A673 (cell line): ENCODE measurements at regions not wholly inside any gene's neighbourhood (a gene's known extent, or its start where the extent isn't known, plus 50 kb on each side); places are given as distances from the start of the nearest gene placed in this dataset.
"Not testable (repeated sequence)": the region's sequence is repeated elsewhere in the genome, so short reads cannot be mapped to it uniquely, and the experiment has no call there.

Experiments
- BruUV-seq: library from RNA; stranded (reverse); fragments of 400-500 nt; replicated peaks from 2 replicates; lab custom pipeline; 2021; lab: Mats Ljungman, UMichigan
- CTCF ChIA-PET: fragments of 300-600 bp; sonication (Branson Sonifier 250); formaldehyde crosslinking; loops from one replicate; lab custom pipeline; 2022; ENCODE audit warnings: antibody characterized with exemption; lab: Charles Lee
- POLR2A ChIA-PET: fragments of 300-600 bp; sonication (Branson Sonifier 250); formaldehyde crosslinking; loops from one replicate; lab custom pipeline; 2022; ENCODE audit warnings: antibody characterized with exemption; ENCODE audit not compliant: low non-redundant PET; lab: Charles Lee
- DNase-seq: peaks from one replicate; pipeline ENCODE4 v3.0.0-alpha.2; 2015; ENCODE audit warnings: low spot score
- H3K27ac ChIP-seq: fragments of 200-600 bp; sonication (generic); 2 replicates; pipeline ENCODE4 v1.5.1; 2016; ENCODE audit warnings: mixed run types, low read depth, mild to moderate bottlenecking, mixed read lengths, antibody characterized with exemption, low read length; ENCODE audit not compliant: poor library complexity, severe bottlenecking
- H3K27me3 ChIP-seq: fragments of 200-600 bp; sonication (generic); replicated peaks from 2 replicates; pipeline ENCODE4 v1.6.1; 2017; ENCODE audit warnings: mixed run types, low read depth, mild to moderate bottlenecking, mixed read lengths, antibody characterized with exemption, low read length; ENCODE audit not compliant: insufficient read depth, poor library complexity
- H3K36me3 ChIP-seq: fragments of 200-600 bp; sonication (generic); 2 replicates; pipeline ENCODE4 v1.6.1; 2016; ENCODE audit warnings: mixed run types, mild to moderate bottlenecking, mixed read lengths, antibody characterized with exemption, low read length; ENCODE audit not compliant: insufficient read depth, poor library complexity, severe bottlenecking
- H3K4me1 ChIP-seq: fragments of 200-600 bp; sonication (generic); 2 replicates; pipeline ENCODE4 v1.6.1; 2017; ENCODE audit warnings: mixed run types, mild to moderate bottlenecking, mixed read lengths, antibody characterized with exemption, low read length; ENCODE audit not compliant: insufficient read depth, poor library complexity, severe bottlenecking
- H3K4me3 ChIP-seq: fragments of 200-600 bp; sonication (generic); 2 replicates; pipeline ENCODE4 v1.5.1; 2016; ENCODE audit warnings: low read depth, mixed run types, mild to moderate bottlenecking, mixed read lengths, low read length; ENCODE audit not compliant: poor library complexity, severe bottlenecking
- H3K9me3 ChIP-seq: fragments of 200-600 bp; sonication (generic); 2 replicates; pipeline ENCODE4 v1.6.1; 2016; ENCODE audit warnings: mixed run types, low read depth, mild to moderate bottlenecking, mixed read lengths, antibody characterized with exemption, low read length; ENCODE audit not compliant: poor library complexity, severe bottlenecking
- CTCF ChIP-seq: fragments of 300-800, 200-600 bp; sonication (generic); conservative IDR thresholded peaks from 2 replicates; pipeline ENCODE4 v1.5.1; 2017; ENCODE audit warnings: low read depth, mild to moderate bottlenecking, antibody characterized with exemption, low read length, moderate library complexity, mixed read lengths
- EZH2 ChIP-seq: fragments of 200-600 bp; sonication (generic); IDR thresholded peaks from 2 replicates; pipeline ENCODE4 v1.6.1; 2017; ENCODE audit warnings: borderline replicate concordance, low read depth, mild to moderate bottlenecking, mixed read lengths, antibody characterized with exemption, low read length; ENCODE audit not compliant: poor library complexity, severe bottlenecking
- intact Hi-C: fragments of 100-400 bp; cut with micrococcal nuclease; formaldehyde crosslinking; loops from one replicate; pipeline ENCODE4 v1.10.0; 2022; ENCODE audit not compliant: unreplicated experiment

- intact Hi-C loops, result no loop called here
- TF ChIP-seq EZH2 (no peak), CTCF (no peak)
- Histone ChIP-seq H3K27me3 (no peaks in the 10 kb centered on the region), H3K36me3 (no peaks in the 10 kb centered on the region), H3K27ac (no peak overlapping the region), H3K9me3 (no peaks in the 10 kb centered on the region), H3K4me3 (no peak overlapping the region), H3K4me1 (peaks cover 6% of the 10 kb centered on the region)
- DNase-seq, result no peak
- no TSS peak for BruUV-seq
- ChIA-PET CTCF (no interaction called here), POLR2A (no interaction called here)
Measured at GRCh38 chr15:67946701-67947100, 106.9 kb upstream of the RNU6-1 start.

- Histone ChIP-seq H3K27me3 (no peaks in the 10 kb centered on the region), H3K36me3 (no peaks in the 10 kb centered on the region), H3K4me3 (no peak overlapping the region), H3K4me1 (peaks cover 6% of the 10 kb centered on the region), H3K9me3 (no peaks in the 10 kb centered on the region), H3K27ac (no peak overlapping the region)
- BruUV-seq, result no TSS peak
- POLR2A ChIA-PET, result no interaction called here
- intact Hi-C loops, result no loop called here
- TF ChIP-seq EZH2, result no peak
- no peak for TF ChIP-seq CTCF
- DNase-seq, result no peak
- CTCF ChIA-PET, result no interaction called here
Measured at GRCh38 chr15:67947254-67948039, 106.7 kb upstream of the PIAS1 start.

GRCh38 chr15:67948215-67948614, 105.9 kb upstream of the PIAS1 start:
- Histone ChIP-seq H3K36me3 (no peaks in the 10 kb centered on the region), H3K27me3 (no peaks in the 10 kb centered on the region), H3K27ac (no peak overlapping the region), H3K9me3 (no peaks in the 10 kb centered on the region), H3K4me3 (no peak overlapping the region), H3K4me1 (peaks cover 6% of the 10 kb centered on the region)
- TF ChIP-seq EZH2, result no peak
- TF ChIP-seq CTCF, result no peak
- no TSS peak for BruUV-seq
- intact Hi-C loops, result no loop called here
- ChIA-PET CTCF (no interaction called here), POLR2A (no interaction called here)
- no peak for DNase-seq

GRCh38 chr15:67951187-67951586, 102.9 kb upstream of the PIAS1 start:
- H3K4me1 ChIP-seq, BruUV-seq, H3K4me3 ChIP-seq, H3K36me3 ChIP-seq, intact Hi-C loops, H3K27me3 ChIP-seq, POLR2A ChIA-PET, CTCF ChIA-PET, DNase-seq, H3K9me3 ChIP-seq, H3K27ac ChIP-seq: not testable (repeated sequence)
